ENCODE measurements at regions not wholly inside any gene's neighbourhood (a gene's known extent, or its start where the extent isn't known, plus 50 kb on each side); places are given as distances from the start of the nearest gene placed in this dataset.

DNA sequence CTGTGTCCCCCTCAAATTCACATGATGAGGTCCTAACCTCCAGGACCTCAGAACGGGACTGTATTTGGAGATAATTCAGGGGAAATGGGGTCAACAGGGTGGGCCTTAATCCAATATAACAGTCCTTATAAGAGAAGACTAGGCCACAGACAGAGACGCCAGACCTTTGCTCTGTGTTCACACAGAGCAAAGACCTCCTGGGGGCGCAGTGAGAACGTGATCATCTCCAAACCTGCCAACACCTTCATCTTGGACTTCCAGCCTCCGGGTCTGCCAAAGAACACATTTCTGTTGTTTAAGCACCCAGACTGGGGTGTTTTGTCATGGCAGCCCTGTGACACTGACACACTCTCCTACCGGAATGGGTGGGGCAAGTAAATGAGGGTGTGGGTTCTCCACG, 250.2 kb downstream of the MN1 start:
- no peak overlapping the region for H3K27ac Mint-ChIP-seq
- no peaks in the 10 kb centered on the region for H3K36me3 ChIP-seq (ENCODE audit: control insufficient read depth in 2 of 3, insufficient read depth in 3 of 3, low read length in 3 of 3)
- intact Hi-C loops (cut with micrococcal nuclease): no loop called here
- no peak for DNase-seq
- ChIA-PET POLR2A (no interaction called here), CTCF (no interaction called here)
- peaks cover 0 to 8% (median 5%) of the 10 kb centered on the region in 11 donors for H3K9me3 Mint-ChIP-seq
- no peak for ATAC-seq
- H3K27me3 Mint-ChIP-seq: peaks cover 0 to 11% (median 8%) of the 10 kb centered on the region in 5 donors
- peaks cover 0 to 3% (median 0%) of the 10 kb centered on the region in 5 donors for H3K36me3 Mint-ChIP-seq
- no peaks in the 10 kb centered on the region for H3K4me1 ChIP-seq (ENCODE audit: control insufficient read depth in 2 of 2, insufficient read depth in 2 of 2, low read length in 2 of 2)
- H3K27me3 ChIP-seq (ENCODE audit: control insufficient read depth in 2 of 2, insufficient read depth in 2 of 2, low read length in 2 of 2): no peaks in the 10 kb centered on the region
- no peak overlapping the region for H3K4me3 ChIP-seq (ENCODE audit: low read length)
- no peak overlapping the region for H3K4me3 Mint-ChIP-seq
- no peaks in the 10 kb centered on the region for H3K4me1 Mint-ChIP-seq
- H3K27ac ChIP-seq (ENCODE audit: low read depth, low read length): no peak overlapping the region
- no peaks in the 10 kb centered on the region for H3K9me3 ChIP-seq (ENCODE audit: control insufficient read depth in 2 of 3, low read length in 3 of 3)

DNA sequence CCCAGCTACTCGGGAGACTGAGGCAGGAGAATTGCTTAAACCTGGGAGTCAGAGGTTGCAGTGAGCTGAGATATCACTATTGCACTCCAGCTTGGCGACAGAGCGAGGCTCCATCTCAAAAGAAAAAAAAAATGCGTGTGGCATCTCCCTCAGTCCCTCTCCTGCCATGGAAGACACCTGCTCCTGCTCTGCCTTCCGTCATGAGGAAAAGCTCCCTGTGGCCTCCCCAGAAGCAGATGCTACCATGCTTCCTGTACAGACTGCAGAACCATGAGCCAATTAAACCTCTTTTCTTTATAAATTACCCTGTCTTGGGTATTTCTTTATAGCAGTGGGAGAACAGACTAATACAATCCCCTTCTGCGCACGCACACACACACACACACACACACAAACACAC, 249.4 kb downstream of the MN1 start:
- Mint-ChIP-seq H3K4me1 (no peaks in the 10 kb centered on the region), H3K36me3 (peaks cover 0 to 3% (median 0%) of the 10 kb centered on the region in 5 donors), H3K27me3 (peaks cover 0 to 11% (median 8%) of the 10 kb centered on the region in 5 donors), H3K4me3 (no peak overlapping the region), H3K9me3 (peaks cover 0 to 8% (median 5%) of the 10 kb centered on the region in 11 donors), H3K27ac (no peak overlapping the region)
- DNase-seq (no peak), ATAC-seq (no peak)
- Histone ChIP-seq H3K27ac (ENCODE audit: low read depth, low read length) (no peak overlapping the region), H3K27me3 (ENCODE audit: control insufficient read depth in 2 of 2, insufficient read depth in 2 of 2, low read length in 2 of 2) (no peaks in the 10 kb centered on the region), H3K9me3 (ENCODE audit: control insufficient read depth in 2 of 3, low read length in 3 of 3) (no peaks in the 10 kb centered on the region), H3K4me1 (ENCODE audit: control insufficient read depth in 2 of 2, insufficient read depth in 2 of 2, low read length in 2 of 2) (no peaks in the 10 kb centered on the region), H3K4me3 (ENCODE audit: low read length) (no peak overlapping the region), H3K36me3 (ENCODE audit: control insufficient read depth in 2 of 3, insufficient read depth in 3 of 3, low read length in 3 of 3) (no peaks in the 10 kb centered on the region)
- POLR2A ChIA-PET: no interaction called here
- intact Hi-C loops (cut with micrococcal nuclease): no loop called here
- CTCF ChIA-PET: no interaction called here

DNA sequence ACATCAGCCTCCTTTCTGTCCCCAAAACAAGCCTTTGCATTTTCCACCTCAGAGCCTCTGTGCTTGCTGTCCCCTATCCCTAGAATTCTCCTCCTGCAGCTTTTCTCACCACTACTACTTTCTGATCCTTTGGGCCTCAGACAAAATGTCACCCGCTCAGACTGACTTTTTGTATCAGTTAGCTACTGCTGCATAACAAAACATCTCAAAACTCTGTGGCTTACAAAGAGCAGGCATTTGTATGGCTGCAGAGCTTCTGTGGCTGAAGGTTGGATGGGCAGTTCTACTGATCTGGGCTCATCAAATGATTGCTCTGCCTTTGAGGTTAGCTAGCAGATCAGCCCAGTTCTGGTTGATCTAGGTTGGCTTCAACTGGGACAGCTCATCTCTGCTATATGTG, 248.7 kb downstream of the MN1 start:
- Mint-ChIP-seq H3K4me3 (no peak overlapping the region), H3K4me1 (no peaks in the 10 kb centered on the region), H3K36me3 (peaks cover 0 to 3% (median 0%) of the 10 kb centered on the region in 5 donors), H3K27me3 (peaks cover 0 to 11% (median 8%) of the 10 kb centered on the region in 5 donors), H3K9me3 (peaks cover 0 to 8% (median 5%) of the 10 kb centered on the region in 11 donors), H3K27ac (no peak overlapping the region)
- no peaks in the 10 kb centered on the region for H3K9me3 ChIP-seq (ENCODE audit: control insufficient read depth in 2 of 3, low read length in 3 of 3)
- no peaks in the 10 kb centered on the region for H3K27me3 ChIP-seq (ENCODE audit: control insufficient read depth in 2 of 2, insufficient read depth in 2 of 2, low read length in 2 of 2)
- DNase-seq (no peak), ATAC-seq (no peak)
- ChIA-PET CTCF (no interaction called here), POLR2A (no interaction called here)
- no peak overlapping the region for H3K4me3 ChIP-seq (ENCODE audit: low read length)
- H3K27ac ChIP-seq (ENCODE audit: low read depth, low read length): no peak overlapping the region
- no peaks in the 10 kb centered on the region for H3K4me1 ChIP-seq (ENCODE audit: control insufficient read depth in 2 of 2, insufficient read depth in 2 of 2, low read length in 2 of 2)
- no peaks in the 10 kb centered on the region for H3K36me3 ChIP-seq (ENCODE audit: control insufficient read depth in 2 of 3, insufficient read depth in 3 of 3, low read length in 3 of 3)
- intact Hi-C loops (cut with micrococcal nuclease): no loop called here

GRCh38 chr22:27554106-27554811, 247.3 kb downstream of the MN1 start:
- ChIA-PET CTCF (no interaction called here), POLR2A (no interaction called here)
- no peak for DNase-seq
- intact Hi-C loops (cut with micrococcal nuclease): no loop called here
- no peak overlapping the region for H3K27ac ChIP-seq (ENCODE audit: low read depth, low read length)
- no peaks in the 10 kb centered on the region for H3K27me3 ChIP-seq (ENCODE audit: control insufficient read depth in 2 of 2, insufficient read depth in 2 of 2, low read length in 2 of 2)
- H3K4me3 Mint-ChIP-seq: no peak overlapping the region
- H3K27me3 Mint-ChIP-seq: peaks cover 0 to 10% (median 4%) of the 10 kb centered on the region in 5 donors
- H3K4me3 ChIP-seq (ENCODE audit: low read length): no peak overlapping the region
- H3K9me3 ChIP-seq (ENCODE audit: control insufficient read depth in 2 of 3, low read length in 3 of 3): no peaks in the 10 kb centered on the region
- no peak overlapping the region for H3K27ac Mint-ChIP-seq
- no peaks in the 10 kb centered on the region for H3K4me1 ChIP-seq (ENCODE audit: control insufficient read depth in 2 of 2, insufficient read depth in 2 of 2, low read length in 2 of 2)
- peaks cover 0 to 3% (median 0%) of the 10 kb centered on the region in 5 donors for H3K36me3 Mint-ChIP-seq
- H3K36me3 ChIP-seq (ENCODE audit: control insufficient read depth in 2 of 3, insufficient read depth in 3 of 3, low read length in 3 of 3): no peaks in the 10 kb centered on the region
- H3K4me1 Mint-ChIP-seq: no peaks in the 10 kb centered on the region
- ATAC-seq: no peak
- H3K9me3 Mint-ChIP-seq: peaks cover 0 to 8% (median 5%) of the 10 kb centered on the region in 11 donors

DNA sequence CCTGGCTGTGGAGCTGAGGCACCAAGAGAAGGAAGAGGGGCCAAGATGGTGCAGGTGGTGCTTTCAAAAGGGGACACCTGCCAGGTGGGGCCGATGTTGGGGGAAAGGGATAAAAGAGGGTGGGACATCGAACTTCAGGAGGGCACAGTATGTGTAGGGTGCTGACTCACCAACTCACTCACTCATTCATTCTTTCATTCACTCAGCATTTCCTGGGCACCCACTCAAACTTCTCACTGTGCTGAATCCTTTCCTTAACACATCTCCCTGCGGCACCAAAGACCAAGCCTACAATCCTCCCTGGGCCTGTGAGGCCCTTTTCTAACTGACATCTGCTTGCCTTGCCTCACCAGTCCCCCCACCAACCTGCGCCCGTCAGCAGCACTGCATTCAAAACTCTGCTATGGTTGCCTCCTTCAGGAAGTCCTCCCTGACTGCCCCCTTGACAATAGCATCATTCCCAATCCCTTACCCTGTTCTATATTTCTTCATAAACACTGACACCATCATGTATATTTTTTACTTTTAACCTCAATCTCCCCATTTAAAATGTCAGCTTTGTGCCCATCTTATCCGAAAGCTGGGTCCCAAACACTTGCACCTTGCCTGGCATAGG, 246.6 kb downstream of the MN1 start:
- Histone ChIP-seq H3K27me3 (ENCODE audit: control insufficient read depth in 2 of 2, insufficient read depth in 2 of 2, low read length in 2 of 2) (no peaks in the 10 kb centered on the region), H3K9me3 (ENCODE audit: control insufficient read depth in 2 of 3, low read length in 3 of 3) (no peaks in the 10 kb centered on the region), H3K36me3 (ENCODE audit: control insufficient read depth in 2 of 3, insufficient read depth in 3 of 3, low read length in 3 of 3) (no peaks in the 10 kb centered on the region), H3K27ac (ENCODE audit: low read depth, low read length) (no peak overlapping the region), H3K4me1 (ENCODE audit: control insufficient read depth in 2 of 2, insufficient read depth in 2 of 2, low read length in 2 of 2) (no peaks in the 10 kb centered on the region), H3K4me3 (ENCODE audit: low read length) (no peak overlapping the region)
- Mint-ChIP-seq H3K4me1 (no peaks in the 10 kb centered on the region), H3K9me3 (peaks cover 0 to 8% (median 5%) of the 10 kb centered on the region in 11 donors), H3K36me3 (peaks cover 0 to 3% (median 0%) of the 10 kb centered on the region in 5 donors), H3K4me3 (no peak overlapping the region), H3K27ac (no peak overlapping the region), H3K27me3 (peaks cover 0 to 11% (median 4%) of the 10 kb centered on the region in 5 donors)
- DNase-seq (no peak), ATAC-seq (no peak)
- ChIA-PET POLR2A (no interaction called here), CTCF (no interaction called here)
- intact Hi-C loops (cut with micrococcal nuclease): no loop called here

- Histone ChIP-seq H3K4me1 (ENCODE audit: control insufficient read depth in 2 of 2, insufficient read depth in 2 of 2, low read length in 2 of 2) (no peaks in the 10 kb centered on the region), H3K36me3 (ENCODE audit: control insufficient read depth in 2 of 3, insufficient read depth in 3 of 3, low read length in 3 of 3) (no peaks in the 10 kb centered on the region), H3K27me3 (ENCODE audit: control insufficient read depth in 2 of 2, insufficient read depth in 2 of 2, low read length in 2 of 2) (no peaks in the 10 kb centered on the region), H3K4me3 (ENCODE audit: low read length) (no peak overlapping the region), H3K9me3 (ENCODE audit: control insufficient read depth in 2 of 3, low read length in 3 of 3) (no peaks in the 10 kb centered on the region), H3K27ac (ENCODE audit: low read depth, low read length) (no peak overlapping the region)
- CTCF ChIA-PET: no interaction called here
- POLR2A ChIA-PET: no interaction called here
- intact Hi-C loops (cut with micrococcal nuclease): no loop called here
- Mint-ChIP-seq H3K27ac (no peak overlapping the region), H3K9me3 (peaks cover 0 to 8% (median 5%) of the 10 kb centered on the region in 11 donors), H3K4me3 (no peak overlapping the region), H3K27me3 (peaks cover 0 to 11% (median 4%) of the 10 kb centered on the region in 5 donors), H3K36me3 (peaks cover 0 to 3% (median 0%) of the 10 kb centered on the region in 5 donors), H3K4me1 (no peaks in the 10 kb centered on the region)
- no peak for ATAC-seq
- DNase-seq: no peak
Measured at GRCh38 chr22:27556371-27556770, 245.2 kb downstream of the MN1 start.

Data from naive thymus-derived CD4-positive, alpha-beta T cell (primary cell).